ENCODE measurements at regions not wholly inside any gene's neighbourhood (a gene's known extent, or its start where the extent isn't known, plus 50 kb on each side); places are given as distances from the start of the nearest gene placed in this dataset.

GRCh38 chr7:389911-390601 is 100.1 kb downstream of the FOXL3 start:
- Histone ChIP-seq H3K36me3 (replicated peaks) (no peaks in the 10 kb centered on the region), H3K27me3 (replicated peaks) (no peaks in the 10 kb centered on the region), H3K27ac (no peak overlapping the region), H3K4me3 (ENCODE audit: low read depth, low read length) (no peak overlapping the region)
- in situ Hi-C loops (cut with HindIII; ENCODE audit: low pct_ligation_motif_present, low sequenced_read_pairs) = no loop called here
- no peak for TF ChIP-seq CTCF (IDR thresholded peaks at IDR 0.05; ENCODE audit: low read depth, low read length, missing control alignments)
- DNase-seq = no peak

- no peak for TF ChIP-seq CTCF (IDR thresholded peaks at IDR 0.05; ENCODE audit: low read depth, low read length, missing control alignments)
- Histone ChIP-seq H3K27me3 (replicated peaks) (no peaks in the 10 kb centered on the region), H3K27ac (no peak overlapping the region), H3K36me3 (replicated peaks) (no peaks in the 10 kb centered on the region), H3K4me3 (ENCODE audit: low read depth, low read length) (no peak overlapping the region)
- no peak for DNase-seq
- in situ Hi-C loops (cut with HindIII; ENCODE audit: low pct_ligation_motif_present, low sequenced_read_pairs) = no loop called here
These were observed 100.9 kb downstream of the FOXL3 start for GRCh38 chr7:390761-391410.

- in situ Hi-C loops (cut with HindIII; ENCODE audit: low pct_ligation_motif_present, low sequenced_read_pairs) = no loop called here
- H3K4me3 ChIP-seq (ENCODE audit: low read depth, low read length) = no peak overlapping the region
- TF ChIP-seq CTCF (IDR thresholded peaks at IDR 0.05; ENCODE audit: low read depth, low read length, missing control alignments) = no peak
- H3K27me3 ChIP-seq (replicated peaks) = no peaks in the 10 kb centered on the region
- H3K27ac ChIP-seq = no peak overlapping the region
- no peaks in the 10 kb centered on the region for H3K36me3 ChIP-seq (replicated peaks)
- no peak for DNase-seq
These were observed 101.5 kb downstream of the FOXL3 start for GRCh38 chr7:391411-391951.

- no peak for TF ChIP-seq CTCF (IDR thresholded peaks at IDR 0.05; ENCODE audit: low read depth, low read length, missing control alignments)
- H3K27ac ChIP-seq = no peak overlapping the region
- DNase-seq = no peak
- H3K4me3 ChIP-seq (ENCODE audit: low read depth, low read length) = no peak overlapping the region
- in situ Hi-C loops (cut with HindIII; ENCODE audit: low pct_ligation_motif_present, low sequenced_read_pairs) = no loop called here
- no peaks in the 10 kb centered on the region for H3K27me3 ChIP-seq (replicated peaks)
- H3K36me3 ChIP-seq (replicated peaks) = no peaks in the 10 kb centered on the region
These were observed 102.1 kb downstream of the FOXL3 start for GRCh38 chr7:391961-392524.

- no peak for TF ChIP-seq CTCF (IDR thresholded peaks at IDR 0.05; ENCODE audit: low read depth, low read length, missing control alignments)
- H3K27me3 ChIP-seq (replicated peaks) = no peaks in the 10 kb centered on the region
- in situ Hi-C loops (cut with HindIII; ENCODE audit: low pct_ligation_motif_present, low sequenced_read_pairs) = no loop called here
- DNase-seq = no peak
- H3K27ac ChIP-seq = no peak overlapping the region
- no peak overlapping the region for H3K4me3 ChIP-seq (ENCODE audit: low read depth, low read length)
- H3K36me3 ChIP-seq (replicated peaks) = no peaks in the 10 kb centered on the region
These were observed 102.9 kb downstream of the FOXL3 start for GRCh38 chr7:392822-393221.

Measured in brain microvascular endothelial cell (primary cell).